GM18868 (cell line): ENCODE measurements at regions not wholly inside any gene's neighbourhood (a gene's known extent, or its start where the extent isn't known, plus 50 kb on each side); places are given as distances from the start of the nearest gene placed in this dataset.

Experiments used
- ATAC-seq: cut with Tn5 transposase; IDR thresholded peaks from one replicate; pipeline ENCODE4 v1.9.1; 2021; ENCODE audit warnings: mild to moderate bottlenecking, moderate library complexity; ENCODE audit not compliant: unreplicated experiment

DNA sequence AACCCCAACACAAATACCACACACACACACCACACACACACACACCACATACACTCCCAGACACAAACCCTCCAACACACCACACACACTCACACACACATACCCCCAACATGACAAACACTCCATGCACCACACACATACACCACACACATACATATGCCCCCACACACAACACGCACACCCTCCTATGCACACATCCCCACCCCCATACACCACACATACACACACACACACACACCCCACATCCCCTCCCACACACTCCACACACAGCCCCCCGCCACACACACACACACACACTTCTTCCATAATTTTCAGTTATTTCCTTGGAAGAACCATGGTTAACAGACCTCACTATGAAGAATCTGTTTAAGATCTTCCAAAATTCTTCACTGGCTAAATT is 173.5 kb upstream of the KCNIP4 start:
- ATAC-seq = no peak

DNA sequence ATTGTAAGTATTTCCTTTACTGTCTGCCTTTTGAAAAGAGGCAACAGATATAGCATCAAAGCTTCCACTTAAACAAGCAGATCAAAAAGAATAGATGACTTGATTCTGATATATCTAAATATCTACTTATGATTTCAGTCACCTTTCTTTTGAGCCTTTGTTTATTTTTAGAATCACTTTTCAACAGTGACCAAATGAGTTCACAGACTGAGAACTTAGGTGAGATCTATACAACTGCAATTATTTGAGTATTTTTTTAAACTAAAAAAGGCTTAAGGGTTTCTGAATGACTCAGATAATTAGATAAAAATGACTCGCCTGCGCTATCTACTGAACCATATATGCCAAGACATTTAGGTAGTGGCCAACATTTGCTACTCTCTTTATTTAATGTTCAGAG is 166.7 kb upstream of the KCNIP4 start:
- peak; percentile 49 for ATAC-seq

DNA sequence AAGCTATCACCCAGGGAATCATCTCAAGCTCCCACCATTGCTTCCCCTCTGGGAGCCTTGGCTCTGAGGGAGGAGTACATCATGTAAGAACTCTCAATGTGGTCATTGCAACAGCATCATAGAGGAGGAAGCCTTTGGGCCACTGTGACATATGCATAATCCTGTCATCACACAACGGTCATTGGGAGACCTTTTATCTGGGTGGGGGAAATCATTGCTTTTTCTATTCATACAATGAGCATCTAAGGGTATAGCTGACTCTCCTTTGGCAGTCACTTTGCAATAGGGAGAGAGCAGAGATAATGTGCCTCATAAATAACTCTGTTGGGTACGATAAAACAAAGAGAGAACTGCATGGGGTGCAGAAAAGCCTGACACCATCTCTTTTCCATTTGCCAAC is 155.2 kb upstream of the KCNIP4 start:
- no peak for ATAC-seq

DNA sequence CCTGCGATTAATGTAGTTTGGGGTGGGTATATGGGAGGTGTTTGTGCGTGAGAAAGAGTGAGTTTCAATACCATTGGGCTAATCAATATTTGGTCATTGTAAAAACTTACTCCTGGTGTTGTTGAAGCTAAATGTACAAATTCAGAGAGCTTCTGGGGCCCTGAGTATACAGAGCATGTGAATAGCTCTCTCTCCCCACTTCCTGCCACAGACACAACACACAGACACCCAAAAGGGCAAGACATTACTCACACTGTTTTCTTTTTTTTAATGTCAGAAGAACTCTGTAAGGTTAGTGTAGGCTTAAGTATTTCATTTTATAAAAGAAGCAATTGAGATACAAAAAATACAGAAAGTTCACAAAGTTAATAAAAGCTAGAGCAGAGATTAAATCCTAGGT is 151.3 kb upstream of the KCNIP4 start:
- ATAC-seq = no peak

DNA sequence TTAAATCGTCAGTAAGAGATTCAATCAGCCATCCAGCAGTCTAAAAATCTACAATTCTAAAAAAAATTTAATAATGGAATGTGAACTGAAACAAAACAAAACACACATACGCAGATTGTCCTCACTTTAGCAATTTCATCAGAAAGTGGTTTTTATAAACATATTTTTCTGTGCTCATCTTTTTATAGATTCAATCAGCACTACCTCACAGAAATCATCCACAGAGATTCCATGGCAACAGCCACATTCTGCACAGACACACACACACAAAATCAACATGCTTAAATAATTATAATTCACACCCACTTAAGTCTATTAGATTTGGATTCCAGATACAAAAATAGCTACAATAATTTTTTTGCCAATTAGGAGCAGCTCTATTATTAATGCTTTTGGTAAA is 149.0 kb upstream of the KCNIP4 start:
- no peak for ATAC-seq

DNA sequence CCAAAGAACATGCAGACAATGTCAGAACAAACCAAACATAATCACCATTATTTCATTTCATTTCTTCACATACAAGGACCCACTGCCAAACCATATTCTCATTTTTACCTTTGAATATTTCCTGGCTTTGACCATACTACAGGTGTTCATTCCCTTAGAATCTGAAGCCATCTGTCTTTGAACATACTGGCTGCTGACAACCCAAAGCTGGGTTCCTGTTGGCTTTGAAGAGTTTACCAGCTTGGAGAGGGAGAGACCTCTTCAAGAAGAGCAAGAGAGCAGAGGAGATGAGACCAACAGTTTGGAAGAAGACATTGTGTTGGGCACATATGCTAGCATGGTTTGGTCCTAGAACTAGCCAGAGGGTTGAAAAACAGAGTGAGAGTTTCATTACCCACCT is 145.6 kb upstream of the KCNIP4 start:
- no peak for ATAC-seq

DNA sequence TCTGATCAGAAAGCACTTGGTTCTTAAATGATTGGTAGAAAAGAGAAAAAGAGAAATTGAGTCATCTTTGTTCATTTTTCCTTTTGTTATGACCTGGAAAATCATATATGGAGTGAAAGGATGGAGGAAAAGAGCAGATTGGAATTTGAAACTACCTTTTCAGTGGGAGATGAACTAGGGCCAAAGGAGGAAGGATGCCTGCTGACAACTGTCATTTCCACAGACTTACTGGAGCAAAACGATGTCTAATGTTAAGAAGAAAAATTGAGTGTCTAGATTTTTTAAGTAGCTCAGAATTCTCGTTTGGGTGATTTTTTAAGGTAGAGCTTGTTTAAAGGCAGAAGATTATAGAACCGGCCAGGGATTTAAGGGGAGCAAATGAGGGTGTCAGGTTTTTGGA is 144.6 kb upstream of the KCNIP4 start:
- no peak for ATAC-seq

DNA sequence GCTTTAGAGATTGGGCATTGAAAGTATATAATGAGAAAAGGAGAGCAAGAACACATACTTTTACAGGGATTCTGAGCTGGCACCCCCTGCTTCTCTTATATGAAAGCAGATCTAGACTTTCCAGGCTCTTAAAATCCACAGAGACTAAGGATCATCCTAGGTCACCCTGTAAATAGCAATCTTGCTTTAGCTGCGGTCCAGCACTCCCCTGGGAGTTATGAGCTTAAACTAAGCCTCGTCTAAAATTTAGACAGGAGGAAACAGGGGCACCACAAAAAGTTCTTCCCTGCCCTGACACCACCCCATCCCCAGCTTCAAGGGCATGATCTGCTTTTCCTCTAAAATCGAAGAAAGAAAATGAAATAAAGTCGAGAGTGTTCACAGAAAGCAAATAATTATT is 143.3 kb upstream of the KCNIP4 start:
- ATAC-seq = no peak

DNA sequence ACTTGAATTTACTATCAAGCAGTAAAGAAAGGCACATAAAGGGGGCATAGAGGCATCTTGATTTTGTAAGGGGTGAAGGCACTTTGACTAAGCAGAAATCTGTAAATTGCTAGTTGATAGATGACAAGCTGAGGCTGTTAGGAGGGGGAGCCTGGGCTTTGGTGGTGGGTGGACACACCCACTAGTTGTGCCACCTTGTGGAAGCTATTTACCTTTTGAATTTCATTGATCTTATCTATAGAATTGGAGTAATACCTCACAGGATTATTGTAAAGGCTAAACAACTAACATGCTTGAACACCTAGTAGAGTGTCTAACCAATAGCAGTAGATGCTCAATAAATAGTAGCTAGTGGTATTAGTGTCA is 142.8 kb upstream of the KCNIP4 start:
- no peak for ATAC-seq

DNA sequence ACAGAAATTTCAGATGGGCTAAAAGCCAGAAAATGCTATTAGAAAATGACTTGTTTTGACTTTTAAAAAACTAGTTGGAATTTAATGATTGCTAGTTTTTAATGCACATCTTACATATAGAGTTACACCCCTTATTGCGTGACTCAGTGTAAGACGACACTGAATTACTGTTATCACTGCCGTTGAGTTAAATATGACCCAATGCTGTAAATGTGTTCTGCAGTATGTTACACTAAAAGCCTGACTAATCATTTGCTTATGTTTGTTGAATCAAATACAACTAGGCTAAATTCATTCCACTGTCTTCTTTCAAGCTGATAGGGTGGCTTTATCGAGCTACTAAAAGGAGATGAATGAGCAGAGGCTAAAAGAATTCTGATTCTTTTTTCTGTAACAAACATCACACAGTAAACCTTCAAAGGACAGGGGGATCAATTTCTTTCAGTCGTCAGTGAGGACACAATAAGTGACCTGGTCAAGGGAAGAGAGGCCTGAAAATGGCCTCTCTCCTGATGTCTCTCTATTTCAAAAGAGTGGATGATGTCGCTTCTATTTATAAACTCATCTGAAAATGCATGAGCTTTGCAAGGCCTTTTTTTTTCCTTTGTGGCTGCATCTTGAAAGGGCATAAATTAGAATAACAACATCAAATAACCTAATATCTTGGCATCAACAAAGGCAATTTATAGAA is 142.2 kb upstream of the KCNIP4 start:
- no peak for ATAC-seq

DNA sequence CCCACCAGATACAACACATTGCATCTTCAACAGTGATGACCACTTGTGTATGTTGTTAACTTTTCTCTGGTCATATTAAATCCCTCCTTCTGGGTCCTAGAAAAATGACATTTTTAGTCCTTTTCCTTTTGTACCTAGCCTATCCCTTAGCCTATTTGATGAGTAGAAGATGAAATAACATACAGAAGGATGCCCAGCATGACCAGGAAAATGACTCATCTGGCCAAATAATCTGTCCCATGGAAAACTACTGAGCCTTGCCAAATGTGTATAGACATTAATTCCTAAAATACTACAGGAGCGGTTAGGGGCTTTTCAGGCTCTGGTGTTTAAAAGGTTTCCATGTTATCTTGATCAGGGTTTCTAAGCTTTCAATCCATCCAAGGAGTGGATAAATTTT is 129.0 kb upstream of the KCNIP4 start:
- no peak for ATAC-seq

DNA sequence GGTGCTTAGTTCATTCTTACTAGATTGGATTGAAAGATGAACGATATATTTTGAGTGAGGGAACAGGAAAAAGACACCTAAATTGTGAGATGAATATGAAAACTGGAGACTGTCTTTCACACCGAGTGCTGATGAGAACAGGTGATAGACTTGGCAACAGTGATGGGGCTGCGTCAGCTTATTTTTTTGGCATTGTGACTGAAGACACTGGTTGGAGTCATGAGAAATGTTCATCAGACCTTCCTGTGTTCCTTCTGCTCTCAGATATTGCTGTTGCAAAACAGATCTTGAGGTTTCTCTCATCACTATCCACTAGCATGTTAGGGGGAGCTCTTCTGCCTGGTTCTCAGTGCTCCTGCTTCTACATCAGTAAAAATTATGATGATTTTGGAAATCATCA is 124.2 kb upstream of the KCNIP4 start:
- ATAC-seq = no peak

DNA sequence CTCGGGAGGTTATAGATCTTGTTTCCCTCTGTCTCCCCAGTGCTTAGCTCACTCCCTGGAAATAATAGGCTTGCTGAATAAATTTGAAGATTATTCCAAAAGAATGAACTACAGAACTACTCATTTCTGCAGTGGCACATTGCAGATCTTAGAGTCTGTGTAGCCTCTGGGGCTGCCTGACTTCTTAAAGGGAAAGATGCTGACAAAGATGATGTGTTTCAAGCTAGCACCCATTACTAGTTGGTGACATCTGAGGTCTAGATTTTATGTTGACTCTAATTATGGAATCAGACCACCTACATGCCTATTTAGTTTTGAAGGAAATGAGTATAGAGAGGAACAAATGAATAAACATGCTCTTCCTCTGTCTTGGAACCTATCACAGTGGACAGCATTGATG is 123.7 kb upstream of the KCNIP4 start:
- no peak for ATAC-seq

DNA sequence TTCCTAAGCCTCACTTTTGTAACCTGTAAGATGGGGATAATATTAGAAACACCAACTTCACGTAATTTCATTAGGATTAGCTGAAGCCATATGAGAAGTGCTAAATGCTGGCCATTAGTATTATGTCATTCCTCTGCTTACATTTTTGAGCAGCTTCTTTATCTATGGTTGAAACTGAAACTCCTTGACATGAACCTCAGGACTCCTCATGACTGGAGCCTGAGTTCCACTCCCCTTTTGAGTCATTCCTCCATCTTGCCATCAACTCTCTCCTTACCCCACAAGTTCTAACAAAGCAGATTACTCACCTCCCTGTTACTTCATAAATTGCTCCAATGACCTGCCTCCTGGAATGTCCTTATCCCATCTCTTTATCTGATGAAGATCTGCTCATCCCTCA is 123.2 kb upstream of the KCNIP4 start:
- ATAC-seq = peak; percentile 99

DNA sequence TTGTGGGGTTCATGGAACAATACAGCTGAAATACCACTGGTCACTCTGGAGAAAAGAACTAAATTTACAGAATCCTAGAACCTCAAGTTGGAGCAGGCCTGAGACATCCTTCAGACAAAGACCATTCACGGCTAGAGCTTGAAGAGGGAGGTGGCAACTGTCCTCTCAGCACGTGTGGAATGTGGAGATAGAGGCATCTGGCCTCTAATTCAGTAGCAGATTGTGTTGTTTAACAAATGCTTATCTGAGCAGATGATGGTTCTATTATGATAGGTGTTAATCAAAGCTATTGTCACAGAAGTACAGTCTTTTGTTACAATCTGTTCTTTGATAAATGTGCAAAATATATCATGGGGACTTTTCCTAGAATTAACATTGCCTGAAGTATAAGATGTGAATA is 121.7 kb upstream of the KCNIP4 start:
- no peak for ATAC-seq

DNA sequence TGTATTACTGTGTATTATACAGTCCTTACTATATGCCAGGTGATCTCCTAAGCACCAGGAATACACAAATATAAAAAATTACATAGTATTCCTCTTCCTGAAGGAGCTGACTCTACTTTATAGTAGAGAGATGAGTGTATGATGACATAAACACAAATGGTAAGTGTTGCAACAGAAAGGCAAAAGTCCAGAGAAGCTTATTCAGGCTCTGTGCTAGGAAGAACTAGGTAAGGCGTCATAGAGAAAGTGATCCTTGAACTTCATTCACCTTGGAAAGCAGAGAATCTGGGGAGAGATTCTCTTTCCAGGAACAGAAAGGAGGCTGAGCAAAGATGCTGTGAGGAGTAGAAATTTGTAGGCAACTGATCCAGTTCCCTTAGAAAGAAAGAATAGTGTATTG is 115.0 kb upstream of the KCNIP4 start:
- ATAC-seq = no peak

DNA sequence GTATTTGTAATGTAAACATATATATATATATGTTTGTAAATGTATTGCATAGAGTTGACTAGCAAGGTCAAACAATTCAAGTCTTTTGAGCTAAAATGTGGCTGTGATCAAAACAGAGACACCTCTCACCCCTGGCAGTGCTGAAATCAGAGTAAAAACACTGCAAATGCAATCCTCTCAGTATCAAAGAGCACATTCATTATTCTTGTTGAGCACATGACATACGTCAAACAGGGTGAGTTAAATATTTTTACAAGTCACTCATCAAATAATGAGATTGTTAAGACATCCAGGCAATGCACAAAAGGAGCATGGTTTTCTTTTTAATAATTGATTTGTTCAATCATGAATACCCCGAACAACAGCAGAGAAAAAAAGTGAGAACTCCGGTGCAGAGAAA is 114.1 kb upstream of the KCNIP4 start:
- ATAC-seq = no peak

DNA sequence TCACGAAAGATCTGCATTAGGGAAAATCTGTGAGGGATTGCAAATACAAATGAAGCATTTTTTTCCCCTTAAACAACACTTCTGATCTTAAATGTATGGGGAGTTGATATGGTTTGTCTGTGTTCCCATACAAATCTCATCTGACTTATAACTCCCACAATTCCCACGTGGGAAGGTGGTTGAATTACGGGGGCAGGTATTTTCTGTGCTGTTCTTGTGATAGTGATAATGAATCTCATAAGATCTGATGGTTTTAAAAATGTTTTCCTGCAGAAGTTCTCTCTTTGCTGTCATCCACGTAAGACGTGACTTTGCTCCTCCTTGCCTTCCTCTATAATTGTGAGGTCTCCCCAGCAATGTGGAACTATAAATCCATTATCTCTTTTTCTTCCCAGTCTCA is 107.4 kb upstream of the KCNIP4 start:
- no peak for ATAC-seq

DNA sequence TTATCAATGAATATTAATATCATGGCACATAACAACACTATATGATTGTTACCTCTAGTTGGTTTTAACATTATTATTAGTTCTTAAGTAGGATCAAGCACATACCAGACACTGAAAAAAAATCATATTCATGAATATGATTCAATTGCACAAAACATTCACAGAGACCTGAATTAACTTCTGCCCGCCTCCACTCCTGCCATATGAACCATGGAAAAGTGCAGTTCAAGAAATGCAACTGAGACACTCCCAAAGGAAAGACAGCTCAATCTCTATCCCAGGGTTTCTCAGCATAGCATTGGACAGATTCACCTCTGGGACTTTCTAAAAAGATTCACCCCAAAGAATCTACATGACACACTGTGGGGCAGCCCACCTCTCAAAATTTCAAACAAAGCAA is 103.5 kb upstream of the KCNIP4 start:
- ATAC-seq = no peak

DNA sequence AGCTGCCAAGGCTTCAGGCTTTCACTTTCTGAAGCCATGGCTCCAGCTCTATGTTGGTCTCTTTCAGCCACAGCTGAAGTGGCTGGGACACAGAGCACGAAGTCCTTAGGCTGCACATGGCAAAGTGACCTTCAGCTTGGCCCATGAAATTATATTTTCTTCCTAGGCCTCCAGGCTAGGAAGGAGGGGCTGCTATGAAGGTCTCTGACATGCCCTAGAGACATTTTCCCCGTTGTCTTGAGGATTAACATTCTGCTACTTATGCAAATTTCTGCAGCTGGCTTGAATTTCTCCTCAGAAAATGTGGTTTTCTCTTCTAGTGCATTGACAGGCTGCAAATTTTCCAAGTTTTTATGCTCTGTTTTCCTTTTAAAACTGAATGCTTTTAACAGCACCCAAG is 99.8 kb upstream of the KCNIP4 start:
- ATAC-seq = no peak

DNA sequence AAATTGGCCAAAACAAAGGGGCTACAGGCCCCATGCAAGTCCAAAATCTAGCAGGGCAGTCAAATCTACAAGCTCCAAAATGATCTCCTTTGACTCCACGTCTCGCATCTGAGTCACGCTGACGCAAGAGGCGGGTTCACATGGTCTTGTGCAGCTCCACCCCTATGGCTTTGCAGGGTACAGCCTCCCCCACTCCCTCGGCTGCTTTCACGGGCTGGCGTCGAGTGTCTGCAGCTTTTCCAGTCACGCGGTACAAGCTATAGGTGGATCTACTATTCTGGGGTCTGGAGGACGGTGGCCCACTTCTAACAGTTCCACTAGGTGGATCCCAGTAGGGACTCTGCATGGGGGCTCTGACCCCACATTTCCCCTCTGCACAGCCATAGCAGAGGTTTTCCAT is 99.2 kb upstream of the KCNIP4 start:
- no peak for ATAC-seq

DNA sequence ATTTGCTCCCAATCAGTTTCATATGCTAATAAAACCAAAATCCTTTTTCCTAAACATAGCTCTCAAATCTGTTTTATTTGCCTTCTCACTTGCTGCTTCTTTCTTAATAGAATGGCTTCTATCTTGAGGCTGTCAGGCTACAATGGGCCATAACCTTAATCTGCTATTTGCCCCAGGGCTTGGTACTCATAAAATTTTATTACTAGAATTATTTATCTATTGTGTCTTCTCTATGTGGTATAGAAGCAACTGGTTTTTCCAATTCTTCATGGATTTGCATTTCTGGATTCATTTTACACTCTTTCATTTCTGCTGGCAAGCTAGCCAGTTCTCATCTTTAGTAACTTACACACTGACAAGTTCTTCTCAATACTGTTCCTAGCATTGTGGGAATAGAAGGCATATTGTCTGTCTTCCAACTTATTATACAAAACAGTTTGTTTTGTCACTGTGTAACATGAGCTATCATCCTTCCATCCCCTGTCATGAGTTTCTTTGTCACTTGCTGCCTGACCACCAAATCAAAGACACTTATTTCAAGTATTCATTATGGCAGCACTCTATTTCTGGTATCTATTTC is 96.6 kb upstream of the KCNIP4 start:
- no peak for ATAC-seq

DNA sequence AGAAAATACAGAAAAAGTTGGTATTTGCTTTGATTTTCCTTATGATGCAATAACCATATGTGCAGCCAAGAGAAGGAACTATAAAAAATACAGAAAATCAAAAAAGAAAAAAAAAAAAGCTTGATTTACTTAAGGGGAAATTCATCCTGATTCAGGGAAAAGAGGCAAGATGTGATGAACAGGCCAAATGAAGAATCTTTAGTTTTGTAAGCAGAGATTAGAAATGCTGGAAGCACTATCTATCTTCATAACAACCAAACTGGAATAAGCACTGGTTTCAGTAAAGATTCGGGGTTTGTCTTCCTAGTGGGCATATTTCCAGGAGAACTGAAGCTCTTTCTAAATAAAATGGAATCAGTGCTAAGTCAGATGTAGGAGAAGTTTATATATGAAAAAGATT is 82.9 kb upstream of the KCNIP4 start:
- no peak for ATAC-seq
